ENCODE measurements at regions not wholly inside any gene's neighbourhood (a gene's known extent, or its start where the extent isn't known, plus 50 kb on each side); places are given as distances from the start of the nearest gene placed in this dataset.
"Not testable (repeated sequence)": the region's sequence is repeated elsewhere in the genome, so short reads cannot be mapped to it uniquely, and the experiment has no call there.

GRCh38 chr6:23663652-23664051 lies 462.4 kb upstream of the NRSN1 start:
- Histone ChIP-seq H3K27me3 (ENCODE audit: insufficient read depth, low read length) (no peaks in the 10 kb centered on the region), H3K27ac (ENCODE audit: low read depth, low read length) (no peak overlapping the region), H4K20me1 (ENCODE audit: insufficient read depth, low read length) (no peaks in the 10 kb centered on the region), H3K9me3 (ENCODE audit: low read depth, low read length) (no peaks in the 10 kb centered on the region), H3K36me3 (ENCODE audit: insufficient read depth, low read length) (no peaks in the 10 kb centered on the region), H3K79me2 (ENCODE audit: insufficient read depth, low read length) (no peaks in the 10 kb centered on the region), H3K4me3 (ENCODE audit: insufficient read depth, low read length) (no peak overlapping the region), H3K4me1 (ENCODE audit: insufficient read depth, low read length) (no peaks in the 10 kb centered on the region), H2AFZ (ENCODE audit: low read length) (no peak overlapping the region), H3K4me2 (ENCODE audit: insufficient read depth, low read length) (no peak overlapping the region)
- no peak for DNase-seq (ENCODE audit: insufficient read length, low spot score, missing footprints)
- TF ChIP-seq, protein P1, sequence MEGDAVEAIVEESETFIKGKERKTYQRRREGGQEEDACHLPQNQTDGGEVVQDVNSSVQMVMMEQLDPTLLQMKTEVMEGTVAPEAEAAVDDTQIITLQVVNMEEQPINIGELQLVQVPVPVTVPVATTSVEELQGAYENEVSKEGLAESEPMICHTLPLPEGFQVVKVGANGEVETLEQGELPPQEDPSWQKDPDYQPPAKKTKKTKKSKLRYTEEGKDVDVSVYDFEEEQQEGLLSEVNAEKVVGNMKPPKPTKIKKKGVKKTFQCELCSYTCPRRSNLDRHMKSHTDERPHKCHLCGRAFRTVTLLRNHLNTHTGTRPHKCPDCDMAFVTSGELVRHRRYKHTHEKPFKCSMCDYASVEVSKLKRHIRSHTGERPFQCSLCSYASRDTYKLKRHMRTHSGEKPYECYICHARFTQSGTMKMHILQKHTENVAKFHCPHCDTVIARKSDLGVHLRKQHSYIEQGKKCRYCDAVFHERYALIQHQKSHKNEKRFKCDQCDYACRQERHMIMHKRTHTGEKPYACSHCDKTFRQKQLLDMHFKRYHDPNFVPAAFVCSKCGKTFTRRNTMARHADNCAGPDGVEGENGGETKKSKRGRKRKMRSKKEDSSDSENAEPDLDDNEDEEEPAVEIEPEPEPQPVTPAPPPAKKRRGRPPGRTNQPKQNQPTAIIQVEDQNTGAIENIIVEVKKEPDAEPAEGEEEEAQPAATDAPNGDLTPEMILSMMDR (IDR thresholded peaks at IDR 0.05; ENCODE audit: extremely low read depth, low read depth, low read length), result no peak

GRCh38 chr6:23665911-23666310 lies 460.1 kb upstream of the NRSN1 start:
- H3K27me3 ChIP-seq (ENCODE audit: insufficient read depth, low read length); H2AFZ ChIP-seq (ENCODE audit: low read length); H3K36me3 ChIP-seq (ENCODE audit: insufficient read depth, low read length); DNase-seq (ENCODE audit: insufficient read length, low spot score, missing footprints); H3K4me1 ChIP-seq (ENCODE audit: insufficient read depth, low read length); H4K20me1 ChIP-seq (ENCODE audit: insufficient read depth, low read length); H3K4me3 ChIP-seq (ENCODE audit: insufficient read depth, low read length); H3K4me2 ChIP-seq (ENCODE audit: insufficient read depth, low read length); H3K9me3 ChIP-seq (ENCODE audit: low read depth, low read length); H3K79me2 ChIP-seq (ENCODE audit: insufficient read depth, low read length); H3K27ac ChIP-seq (ENCODE audit: low read depth, low read length): not testable (repeated sequence)

DNA sequence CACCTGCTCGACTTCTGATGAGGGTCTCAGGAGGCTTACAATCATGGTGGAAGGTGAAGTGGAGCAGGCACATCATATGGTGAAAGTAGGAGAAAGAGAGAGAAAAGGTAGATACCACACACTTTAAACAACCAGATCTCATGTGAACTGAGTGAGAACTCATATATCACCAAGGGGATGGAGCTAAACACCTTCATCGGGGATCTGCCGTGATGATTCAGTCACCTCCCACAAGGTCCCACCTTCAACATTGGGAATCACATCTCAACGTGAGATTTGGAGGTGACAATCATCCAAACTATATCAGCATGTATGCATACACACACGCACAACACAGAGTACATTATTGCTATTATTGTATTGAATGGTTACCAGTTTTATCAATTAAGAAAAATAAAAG lies 453.3 kb upstream of the NRSN1 start:
- Histone ChIP-seq H3K36me3 (ENCODE audit: insufficient read depth, low read length) (no peaks in the 10 kb centered on the region), H3K9me3 (ENCODE audit: low read depth, low read length) (peaks cover 3% of the 10 kb centered on the region)

DNA sequence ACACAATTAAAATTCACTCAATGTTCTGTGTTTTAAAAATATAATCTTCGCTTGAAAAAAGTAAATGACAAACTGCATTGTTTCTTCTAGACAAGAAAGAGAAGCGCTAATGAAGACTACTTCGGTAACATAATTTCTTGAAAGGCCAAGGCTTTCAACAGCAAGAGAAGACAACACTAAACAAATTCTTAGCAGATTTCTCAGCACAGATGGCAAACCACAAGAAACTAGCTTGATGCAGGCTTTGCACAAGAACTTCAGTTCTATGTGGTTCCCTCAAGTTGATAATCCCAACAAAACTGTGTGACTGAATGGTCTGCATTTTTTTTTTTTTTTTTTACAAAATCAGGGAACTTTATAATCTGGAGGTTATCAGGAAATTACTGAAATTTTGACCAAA lies 447.4 kb upstream of the NRSN1 start:
- no peak for DNase-seq (ENCODE audit: insufficient read length, low spot score, missing footprints)
- no peaks in the 10 kb centered on the region for H3K36me3 ChIP-seq (ENCODE audit: insufficient read depth, low read length)
- no peaks in the 10 kb centered on the region for H4K20me1 ChIP-seq (ENCODE audit: insufficient read depth, low read length)
- H2AFZ ChIP-seq (ENCODE audit: low read length), result no peak overlapping the region
- no peaks in the 10 kb centered on the region for H3K27me3 ChIP-seq (ENCODE audit: insufficient read depth, low read length)
- H3K9me3 ChIP-seq (ENCODE audit: low read depth, low read length), result no peaks in the 10 kb centered on the region
- TF ChIP-seq, protein P1 (IDR thresholded peaks at IDR 0.05; ENCODE audit: extremely low read depth, low read depth, low read length), result no peak
- no peak overlapping the region for H3K4me3 ChIP-seq (ENCODE audit: insufficient read depth, low read length)
- no peak overlapping the region for H3K4me2 ChIP-seq (ENCODE audit: insufficient read depth, low read length)
- H3K79me2 ChIP-seq (ENCODE audit: insufficient read depth, low read length), result no peaks in the 10 kb centered on the region
- H3K4me1 ChIP-seq (ENCODE audit: insufficient read depth, low read length), result no peaks in the 10 kb centered on the region
- no peak overlapping the region for H3K27ac ChIP-seq (ENCODE audit: low read depth, low read length)

More for the DNA sequence above, 453.3 kb upstream of the NRSN1 start:
- no peaks in the 10 kb centered on the region for H4K20me1 ChIP-seq (ENCODE audit: insufficient read depth, low read length)
- DNase-seq (ENCODE audit: insufficient read length, low spot score, missing footprints), result no peak
- no peaks in the 10 kb centered on the region for H3K27me3 ChIP-seq (ENCODE audit: insufficient read depth, low read length)
- H3K4me3 ChIP-seq (ENCODE audit: insufficient read depth, low read length), result no peak overlapping the region
- H3K4me2 ChIP-seq (ENCODE audit: insufficient read depth, low read length), result no peak overlapping the region
- TF ChIP-seq, protein P1 (IDR thresholded peaks at IDR 0.05; ENCODE audit: extremely low read depth, low read depth, low read length), result no peak
- no peaks in the 10 kb centered on the region for H3K4me1 ChIP-seq (ENCODE audit: insufficient read depth, low read length)
- H3K79me2 ChIP-seq (ENCODE audit: insufficient read depth, low read length), result no peaks in the 10 kb centered on the region
- H3K27ac ChIP-seq (ENCODE audit: low read depth, low read length), result no peak overlapping the region
- no peak overlapping the region for H2AFZ ChIP-seq (ENCODE audit: low read length)

Data from osteoblast (primary cell).